CD1c-positive myeloid dendritic cell (primary cell): ENCODE measurements at regions not wholly inside any gene's neighbourhood (a gene's known extent, or its start where the extent isn't known, plus 50 kb on each side); places are given as distances from the start of the nearest gene placed in this dataset.

Source experiments
- DNase-seq: peaks from one replicate; pipeline ENCODE4 v3.0.0-alpha.2; 2016; ENCODE audit errors: extremely low spot score

DNA sequence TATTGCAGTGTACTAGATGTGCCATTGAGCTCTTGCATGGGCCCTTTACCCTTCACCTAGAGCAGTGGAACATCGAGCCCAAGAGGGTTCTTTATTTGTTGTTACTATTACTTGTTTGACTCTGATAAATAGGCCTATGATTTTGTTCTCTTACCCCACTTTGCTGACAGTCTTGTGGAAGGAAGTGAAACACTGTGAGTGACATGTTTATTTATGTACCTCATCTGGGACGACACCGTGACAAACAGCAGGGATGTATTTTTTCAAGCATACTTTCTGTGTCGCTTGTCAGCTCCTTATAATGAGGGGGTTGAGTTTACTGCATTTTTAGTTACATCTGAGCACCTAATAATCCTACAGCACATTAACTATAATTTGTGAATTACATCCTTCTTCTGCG, 1010.3 kb upstream of the TENM4 start:
- DNase-seq: no peak

DNA sequence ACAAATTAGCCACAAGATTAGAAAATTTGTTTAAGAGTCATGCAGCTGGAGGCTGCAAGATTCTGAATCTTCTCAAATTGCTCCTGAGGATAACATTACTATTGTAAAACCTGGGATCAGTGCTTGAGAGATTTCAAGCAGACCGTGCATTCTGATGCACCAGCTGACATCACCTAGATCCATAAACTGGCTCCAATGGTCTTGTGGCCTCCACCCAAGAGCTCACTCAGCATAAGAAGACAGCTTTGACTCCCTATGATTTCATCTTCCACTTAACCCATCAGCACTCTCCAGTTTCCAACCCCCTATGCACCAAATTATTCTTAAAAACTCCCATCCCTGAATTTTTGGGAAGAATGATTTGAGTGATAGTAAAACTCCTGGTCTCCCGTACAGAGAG, 1007.9 kb upstream of the TENM4 start:
- DNase-seq: no peak

DNA sequence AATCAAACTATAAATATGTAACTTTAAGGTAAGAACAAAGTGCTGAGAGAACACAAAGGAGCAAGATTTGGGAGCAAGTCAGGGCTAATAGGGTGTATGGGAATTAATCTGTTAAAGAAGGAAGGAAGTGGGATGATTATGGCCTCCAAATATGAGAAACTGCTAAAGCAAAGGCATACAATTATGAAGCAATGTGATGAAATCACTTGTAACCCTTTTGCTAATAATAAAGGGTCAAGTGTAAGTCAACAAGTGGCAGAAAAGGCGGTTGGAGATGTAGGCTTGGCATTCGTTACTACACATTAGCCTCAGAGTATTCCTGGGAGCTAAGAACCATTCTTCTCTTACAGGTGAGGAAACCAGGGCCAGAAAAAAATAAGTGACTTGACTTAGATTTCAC, 1002.3 kb upstream of the TENM4 start:
- DNase-seq: no peak

DNA sequence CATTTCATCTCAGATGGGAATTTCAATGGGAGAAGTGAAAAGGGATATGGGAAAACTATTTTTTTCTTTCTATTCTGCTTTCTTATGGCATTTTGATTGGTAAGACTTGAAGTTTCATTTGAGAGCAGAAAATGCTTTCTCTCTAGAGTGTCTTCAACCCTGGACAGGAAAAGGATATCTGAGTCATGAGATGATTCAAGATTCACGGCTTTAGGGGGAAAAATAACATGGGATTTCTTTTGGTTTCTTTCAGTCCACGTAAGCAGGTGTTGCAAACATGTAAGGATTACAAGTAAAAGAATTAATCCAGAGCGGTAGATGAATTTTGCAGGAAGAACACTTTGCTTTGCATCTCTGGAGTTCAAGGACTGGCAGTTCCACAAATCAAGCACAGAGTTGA, 1001.0 kb upstream of the TENM4 start:
- no peak for DNase-seq

DNA sequence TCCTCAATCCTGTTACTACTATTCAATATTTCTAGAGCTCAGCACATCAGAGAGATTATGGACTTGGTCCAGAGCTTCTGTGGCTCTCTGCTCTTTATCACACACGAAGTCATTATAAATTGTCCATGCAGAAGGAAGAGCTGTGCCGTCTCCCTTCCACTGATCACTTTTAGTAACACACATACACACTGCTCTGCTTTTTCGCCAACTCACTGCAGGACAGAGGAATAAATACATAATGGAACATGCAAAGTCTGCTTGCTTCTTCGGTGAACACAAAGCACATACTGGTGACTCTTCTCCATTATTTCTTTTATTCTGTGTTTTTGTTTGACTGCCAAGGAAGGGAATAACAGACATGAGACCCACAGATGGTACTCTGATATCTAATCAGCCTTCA, 1000.0 kb upstream of the TENM4 start:
- DNase-seq: no peak

DNA sequence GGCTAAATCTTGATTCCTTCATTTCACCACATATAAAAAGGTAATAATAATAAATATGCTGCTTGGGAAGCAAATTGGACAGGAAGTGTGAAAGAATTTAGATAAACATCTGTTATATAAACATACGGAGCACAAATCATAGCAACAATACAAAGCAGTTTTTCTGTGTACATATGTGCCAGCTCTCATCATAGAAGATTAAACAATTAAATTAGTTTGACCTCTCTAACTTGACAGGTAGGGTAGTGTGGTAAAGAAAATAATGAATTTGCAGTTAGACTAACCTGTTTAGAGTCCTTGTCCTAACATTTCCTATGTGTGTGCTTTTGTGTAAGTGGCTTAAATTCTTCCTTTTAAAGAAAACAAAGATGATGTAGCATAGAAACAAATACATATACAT, 995.7 kb upstream of the TENM4 start:
- DNase-seq: no peak

DNA sequence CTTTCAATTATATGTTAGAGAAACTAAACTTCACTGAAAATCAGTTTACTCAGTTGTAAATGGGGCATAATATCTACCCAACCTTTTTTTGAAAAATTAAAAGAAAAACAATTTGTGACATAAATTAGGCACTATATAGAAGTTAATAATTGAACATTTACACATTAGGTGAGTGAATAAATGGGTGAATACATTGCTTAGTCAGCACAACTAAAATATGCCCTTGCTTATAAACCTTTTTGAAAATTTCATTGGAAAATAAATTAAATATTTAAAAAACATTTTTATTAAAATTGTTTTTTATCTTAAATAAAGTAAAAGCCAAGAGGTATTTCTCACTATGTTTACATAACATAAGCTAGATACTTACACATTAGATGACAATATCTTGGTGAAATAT, 994.5 kb upstream of the TENM4 start:
- no peak for DNase-seq

DNA sequence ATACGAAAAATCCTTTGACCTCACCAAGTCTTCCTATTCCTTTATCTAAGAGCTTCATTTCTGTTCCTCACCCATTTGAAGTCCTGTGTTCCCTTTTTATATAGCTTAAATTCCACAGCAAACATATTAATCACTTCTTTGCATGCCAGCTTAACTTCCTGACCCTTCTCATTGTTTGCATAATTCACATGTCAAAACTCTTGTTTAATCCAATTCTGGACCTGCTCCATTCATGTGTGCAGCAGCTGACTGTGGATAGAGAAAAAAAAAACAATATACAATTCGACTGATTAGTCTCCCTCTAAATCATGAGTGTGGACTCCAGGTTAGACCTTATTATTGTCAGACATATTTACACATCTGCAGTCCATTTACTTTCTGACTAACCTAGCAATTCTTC, 991.2 kb upstream of the TENM4 start:
- no peak for DNase-seq

DNA sequence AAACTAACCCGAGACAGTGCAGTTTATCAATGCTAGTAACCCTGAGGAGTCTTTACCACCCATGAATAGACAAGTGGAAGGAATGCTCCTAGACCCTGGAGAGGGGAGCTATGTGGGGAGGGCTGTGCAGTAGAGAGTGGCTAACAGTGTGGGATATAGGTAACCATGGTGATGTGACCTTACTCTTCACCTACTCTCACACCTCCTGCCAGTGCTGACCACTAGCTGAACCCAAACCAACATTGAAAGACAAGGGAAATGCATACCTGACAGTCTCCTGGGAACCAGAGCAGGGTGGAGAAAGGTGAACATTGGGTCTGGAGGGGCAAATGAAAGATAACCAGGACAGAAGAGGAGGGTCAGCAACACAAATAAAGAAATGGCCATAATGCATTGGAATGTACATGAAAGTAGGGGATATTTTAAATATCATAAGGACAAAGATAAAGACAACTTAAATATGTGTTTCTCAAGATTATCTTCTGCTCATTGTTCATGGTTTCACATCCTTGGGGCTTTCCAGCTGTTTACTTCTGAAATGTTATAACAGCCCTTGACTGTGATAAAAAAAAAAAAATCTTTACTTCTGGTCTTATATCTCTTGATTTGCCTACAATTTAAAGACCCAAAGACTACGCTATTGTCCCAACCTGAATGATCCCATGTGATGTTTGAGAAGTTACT, 983.3 kb upstream of the TENM4 start:
- no peak for DNase-seq

DNA sequence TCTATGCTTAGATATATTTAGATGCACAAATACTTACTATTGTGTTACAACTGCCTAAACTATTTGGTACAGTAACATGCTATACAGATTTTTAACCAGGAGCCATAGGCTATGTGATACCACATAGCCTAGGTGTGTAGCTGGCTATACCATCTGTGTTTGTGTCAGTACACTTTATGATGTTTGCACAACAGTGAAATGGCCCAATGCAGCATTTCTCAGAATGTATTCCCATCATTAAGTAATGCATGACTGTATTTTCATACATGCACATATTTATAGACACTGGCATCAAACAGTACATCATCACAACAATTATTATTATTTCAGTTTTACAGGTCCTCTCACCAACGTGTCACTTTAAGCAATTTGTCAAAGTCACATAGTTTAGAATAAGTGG, 979.5 kb upstream of the TENM4 start:
- DNase-seq: no peak

DNA sequence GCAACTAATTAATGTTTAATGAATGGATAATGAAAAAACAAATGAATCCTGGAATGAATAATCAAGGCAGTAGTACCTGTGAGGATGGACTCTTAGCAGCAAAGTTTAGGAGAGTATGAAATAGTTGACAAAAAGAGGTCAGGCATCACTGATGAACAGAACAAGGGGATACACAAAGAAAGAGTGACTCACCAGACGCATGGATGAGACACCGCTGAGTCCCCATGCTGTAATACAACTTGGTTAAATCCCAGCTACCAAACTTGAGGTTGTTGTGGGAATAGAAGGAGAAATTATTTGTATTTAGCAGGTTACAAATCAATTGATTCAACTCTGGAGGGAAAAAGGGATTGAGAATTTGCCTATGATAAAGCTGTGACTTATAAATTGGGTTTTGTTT, 976.9 kb upstream of the TENM4 start:
- DNase-seq: no peak

DNA sequence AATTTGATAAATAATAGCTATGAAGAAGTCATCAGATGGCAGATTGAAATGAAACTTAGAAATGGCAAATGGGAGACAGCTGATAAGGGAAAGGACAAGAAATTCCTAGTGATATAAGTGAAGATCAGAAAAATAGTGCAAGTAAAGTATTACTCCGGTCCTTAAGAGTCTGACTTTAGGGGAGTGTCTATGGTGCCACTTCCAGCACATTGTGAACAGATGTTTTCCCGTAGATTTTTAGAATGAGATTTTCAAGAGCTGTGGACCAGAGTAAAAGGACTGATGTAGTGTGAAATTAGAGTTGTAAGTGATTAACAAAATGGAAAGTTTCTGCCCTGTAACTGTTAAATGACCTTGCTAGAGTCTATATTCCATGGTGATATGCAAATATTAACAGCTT, 974.8 kb upstream of the TENM4 start:
- DNase-seq: no peak

DNA sequence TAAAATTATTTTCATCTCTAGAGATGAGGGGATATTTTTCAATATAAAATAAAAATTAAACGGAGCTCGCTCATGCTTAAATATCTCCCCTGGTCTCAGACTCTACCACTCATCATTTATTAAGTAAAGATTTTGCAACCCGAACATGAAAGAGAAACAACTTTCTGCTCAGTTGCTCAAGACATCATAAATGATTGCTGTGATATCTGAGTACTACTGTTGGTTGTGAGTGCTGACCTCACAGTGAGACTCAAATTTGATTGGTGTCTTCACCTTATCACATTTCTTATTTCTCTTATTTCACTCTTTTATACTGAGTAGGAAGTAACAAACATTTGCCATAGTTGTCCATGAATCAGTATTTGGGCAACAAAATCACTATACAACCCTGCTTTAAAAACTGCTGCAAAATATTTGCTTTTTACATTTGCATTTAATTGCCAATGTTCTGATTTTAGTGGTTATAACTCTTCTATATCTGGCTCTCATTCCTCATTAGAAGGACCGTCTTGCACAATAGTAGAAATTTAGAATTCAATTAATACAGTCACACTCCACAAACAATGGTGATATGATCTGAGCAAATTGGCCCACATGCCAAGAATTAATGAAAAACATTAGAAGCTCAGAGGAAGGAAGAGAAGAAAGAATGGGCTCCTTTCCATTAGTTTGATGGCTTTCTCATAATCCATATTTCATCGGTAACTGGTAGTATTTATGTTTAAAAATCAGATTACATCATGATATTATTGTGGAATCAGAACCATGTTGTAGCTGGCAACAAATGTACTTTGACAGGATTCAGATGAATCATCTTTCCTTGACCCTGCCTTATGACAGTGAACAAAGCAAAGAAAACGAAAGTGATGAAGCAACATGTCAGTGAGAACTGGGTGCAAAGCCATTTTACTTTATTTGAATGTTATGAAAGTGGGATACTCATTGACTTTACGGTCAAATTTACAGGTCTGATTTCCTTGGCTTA, 973.6 kb upstream of the TENM4 start:
- no peak for DNase-seq

DNA sequence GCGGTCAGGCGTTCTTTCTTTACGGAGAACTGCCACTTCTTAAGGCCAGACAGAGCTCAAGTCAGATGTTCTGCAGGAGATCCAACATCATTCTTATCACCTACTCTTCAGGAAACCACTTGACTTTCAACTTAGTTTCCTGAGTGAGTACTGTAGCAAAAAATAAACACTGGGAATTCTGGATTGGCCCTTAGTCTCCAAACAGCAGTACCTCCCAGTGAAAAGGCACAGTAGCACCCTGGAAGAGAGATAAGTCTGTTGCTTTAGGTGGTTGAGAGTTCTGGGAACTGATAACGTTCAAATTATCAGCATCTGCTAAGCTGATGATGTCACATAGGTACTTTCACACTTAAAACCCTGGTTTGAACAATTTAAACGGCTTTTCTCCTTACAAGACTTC, 971.8 kb upstream of the TENM4 start:
- no peak for DNase-seq

DNA sequence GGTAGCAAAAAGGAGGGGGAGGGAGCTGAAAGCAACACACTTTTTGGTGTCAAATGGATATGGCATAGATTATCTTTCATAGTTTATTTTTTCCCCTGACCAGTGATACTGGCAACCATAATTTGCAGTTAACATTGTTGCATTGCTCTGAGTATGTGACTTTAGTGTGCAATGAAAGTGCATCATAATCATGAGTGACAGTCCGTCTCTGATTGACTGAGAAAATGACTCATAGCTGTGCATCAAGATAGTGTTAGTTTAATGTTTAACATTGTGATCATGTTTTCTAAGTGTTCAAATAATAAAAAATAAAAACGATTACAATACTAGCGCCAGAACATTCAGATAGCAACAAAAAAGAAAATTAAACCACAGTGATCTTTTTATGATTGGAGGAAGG, 952.4 kb upstream of the TENM4 start:
- DNase-seq: no peak

DNA sequence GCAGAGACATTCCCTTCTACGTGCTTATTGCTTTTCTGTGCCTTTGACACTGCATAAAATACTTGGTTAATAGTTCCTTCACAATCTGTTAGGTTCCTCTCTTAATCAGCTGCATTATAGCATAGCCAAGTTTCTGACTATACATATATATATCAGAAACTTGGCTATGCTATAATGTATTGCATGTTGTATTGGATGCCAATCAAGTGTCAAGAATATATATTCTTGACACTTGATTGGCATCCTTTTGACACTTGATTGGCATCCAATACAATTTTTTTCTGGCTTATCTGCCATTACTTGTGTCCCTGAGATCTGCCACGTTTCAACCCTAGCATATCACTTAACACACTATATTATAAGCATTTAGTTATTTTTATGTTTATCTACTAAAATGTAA, 949.7 kb upstream of the TENM4 start:
- no peak for DNase-seq

DNA sequence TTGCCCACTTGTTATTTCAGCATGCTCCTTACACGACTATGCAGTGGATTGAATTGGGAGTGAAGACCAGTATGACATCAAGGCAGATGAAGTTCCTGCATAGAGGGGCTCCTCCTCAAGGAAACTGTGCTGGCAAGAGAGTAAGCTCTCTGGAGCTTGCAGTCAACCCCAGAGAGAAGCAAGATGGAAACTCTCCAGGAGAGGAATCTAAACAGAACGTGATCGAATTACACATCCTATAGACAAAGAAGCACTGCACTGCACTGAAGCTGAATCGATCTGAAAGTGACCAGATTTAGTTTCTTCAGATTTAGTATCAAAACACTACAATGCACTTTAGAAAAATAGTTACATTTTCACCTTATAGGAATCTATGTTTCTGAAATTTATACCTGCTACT, 947.7 kb upstream of the TENM4 start:
- DNase-seq: no peak

DNA sequence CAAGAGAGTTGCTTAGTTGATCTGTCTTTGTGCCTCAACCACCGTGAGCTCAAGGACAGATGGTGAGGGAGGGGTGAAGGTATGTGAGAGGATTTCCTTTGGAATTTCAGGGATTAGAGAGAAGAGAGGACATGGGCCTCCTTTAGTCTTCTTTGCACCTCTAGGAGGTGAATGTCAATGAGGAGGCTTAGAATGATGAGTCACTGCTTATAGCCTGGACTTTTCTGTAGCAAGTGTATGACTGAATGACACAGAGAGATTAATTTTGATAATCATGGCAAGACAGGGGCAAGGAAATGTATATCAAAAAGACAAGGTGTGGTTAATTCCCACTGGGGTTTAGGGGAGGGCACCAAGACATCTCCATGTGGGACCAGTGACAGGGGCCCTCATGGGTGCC, 947.3 kb upstream of the TENM4 start:
- DNase-seq: no peak

DNA sequence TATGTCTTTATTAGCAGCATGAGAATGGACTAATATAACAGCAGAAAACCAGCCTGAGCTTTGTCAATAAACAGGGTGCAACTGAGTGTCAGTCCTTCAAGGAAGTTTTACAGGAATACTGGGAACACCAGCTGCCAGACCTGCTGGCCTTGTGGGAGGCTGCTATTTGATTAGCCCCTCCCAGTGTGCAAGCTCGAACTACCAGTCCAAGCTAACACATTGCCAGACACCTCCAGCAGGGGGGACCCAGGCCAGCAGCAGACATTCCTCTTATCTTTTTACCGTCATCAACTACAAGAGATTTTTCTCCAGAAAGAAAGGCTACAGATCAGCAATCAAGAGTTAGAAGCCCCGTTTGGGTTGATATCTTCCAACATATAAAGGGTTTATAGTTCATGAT, 942.8 kb upstream of the TENM4 start:
- DNase-seq: no peak

DNA sequence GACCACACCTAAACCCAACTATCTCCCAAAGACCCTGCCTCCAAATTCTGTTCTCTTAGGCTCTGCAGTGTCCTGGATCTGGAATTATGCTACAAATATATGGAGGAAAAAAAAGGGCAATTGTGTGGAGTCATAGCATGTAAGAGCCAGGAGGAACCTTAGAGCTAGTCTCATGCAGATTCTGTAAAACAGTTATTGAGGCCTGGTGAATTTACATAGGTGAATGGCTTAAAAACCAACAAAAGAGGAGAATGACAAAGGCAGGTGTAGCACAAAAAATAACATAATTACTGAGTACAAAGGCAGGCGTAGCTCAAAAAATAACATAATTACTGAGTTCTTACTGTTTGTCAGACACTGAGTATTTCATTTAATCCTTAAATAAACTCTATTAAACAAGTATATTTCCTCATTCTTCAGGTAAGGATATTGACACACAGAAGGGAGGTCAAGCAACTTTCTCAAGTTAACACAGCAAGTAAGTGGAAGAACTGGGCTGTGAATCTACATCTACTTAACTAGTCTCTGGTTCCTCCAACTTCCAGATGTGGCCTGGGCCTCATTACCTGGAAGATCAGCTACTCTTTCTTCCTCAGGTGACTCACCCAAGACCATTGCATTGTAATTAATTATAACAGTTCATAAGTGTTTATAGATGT, 938.9 kb upstream of the TENM4 start:
- DNase-seq: no peak

DNA sequence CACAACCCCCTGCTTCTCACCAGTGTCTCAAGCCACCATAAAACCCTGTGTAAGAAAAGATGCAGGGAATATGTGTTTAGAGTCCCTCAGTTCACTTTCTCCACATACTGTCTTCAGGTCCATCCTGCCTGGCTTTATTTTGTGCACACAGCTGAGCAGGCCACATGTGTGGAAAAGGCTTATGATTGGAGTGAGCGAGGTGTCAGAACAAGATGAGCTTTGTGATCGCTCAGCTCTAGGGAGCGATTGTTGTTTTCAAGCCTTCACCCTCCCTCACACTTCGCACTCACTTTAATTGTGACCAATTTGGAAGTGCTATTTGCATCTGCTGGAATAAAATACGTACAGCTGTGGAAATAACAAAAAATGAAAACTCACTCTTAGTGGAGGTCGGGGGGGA, 931.1 kb upstream of the TENM4 start:
- DNase-seq: no peak

DNA sequence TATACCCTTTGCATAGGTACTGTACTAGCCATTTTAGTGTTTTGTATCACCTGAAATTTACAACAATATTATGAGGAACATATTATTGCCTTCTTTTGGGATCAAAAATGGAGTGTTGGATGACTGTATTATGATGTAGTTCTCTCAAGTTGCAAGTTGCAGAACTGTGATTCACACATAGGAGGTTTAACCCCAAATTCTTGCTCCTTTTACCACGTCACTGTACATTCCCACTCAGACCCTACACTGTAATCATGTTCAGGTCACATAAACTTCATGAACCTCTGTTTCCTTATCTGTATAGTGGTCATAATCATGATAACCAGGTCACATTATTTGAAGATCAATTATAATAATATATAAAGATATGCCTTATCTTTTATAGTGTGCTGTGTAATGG, 925.1 kb upstream of the TENM4 start:
- DNase-seq: no peak
